ENCODE measurements at regions not wholly inside any gene's neighbourhood (a gene's known extent, or its start where the extent isn't known, plus 50 kb on each side); places are given as distances from the start of the nearest gene placed in this dataset.

DNA sequence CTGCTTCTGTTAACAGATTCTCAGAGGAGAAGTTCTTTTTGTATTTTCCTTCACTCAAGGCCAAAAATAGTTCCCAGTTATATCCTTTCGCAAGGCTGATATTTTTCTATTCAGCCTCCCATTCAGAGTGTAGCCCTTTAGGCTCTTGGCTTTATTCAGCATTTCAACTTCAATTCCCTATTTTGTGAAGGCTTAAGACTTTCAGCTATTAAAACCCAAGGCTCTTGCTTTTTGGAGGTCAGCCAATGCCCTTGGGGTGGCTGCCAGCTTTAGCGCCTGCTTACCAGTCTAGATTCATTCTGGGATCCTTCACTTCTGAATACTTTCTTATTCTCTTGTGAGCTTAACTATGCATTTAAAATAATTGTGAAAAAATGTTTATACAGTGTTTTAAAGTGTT, 57.3 kb upstream of the ADGRA3 start:
- TF ChIP-seq, protein P1, sequence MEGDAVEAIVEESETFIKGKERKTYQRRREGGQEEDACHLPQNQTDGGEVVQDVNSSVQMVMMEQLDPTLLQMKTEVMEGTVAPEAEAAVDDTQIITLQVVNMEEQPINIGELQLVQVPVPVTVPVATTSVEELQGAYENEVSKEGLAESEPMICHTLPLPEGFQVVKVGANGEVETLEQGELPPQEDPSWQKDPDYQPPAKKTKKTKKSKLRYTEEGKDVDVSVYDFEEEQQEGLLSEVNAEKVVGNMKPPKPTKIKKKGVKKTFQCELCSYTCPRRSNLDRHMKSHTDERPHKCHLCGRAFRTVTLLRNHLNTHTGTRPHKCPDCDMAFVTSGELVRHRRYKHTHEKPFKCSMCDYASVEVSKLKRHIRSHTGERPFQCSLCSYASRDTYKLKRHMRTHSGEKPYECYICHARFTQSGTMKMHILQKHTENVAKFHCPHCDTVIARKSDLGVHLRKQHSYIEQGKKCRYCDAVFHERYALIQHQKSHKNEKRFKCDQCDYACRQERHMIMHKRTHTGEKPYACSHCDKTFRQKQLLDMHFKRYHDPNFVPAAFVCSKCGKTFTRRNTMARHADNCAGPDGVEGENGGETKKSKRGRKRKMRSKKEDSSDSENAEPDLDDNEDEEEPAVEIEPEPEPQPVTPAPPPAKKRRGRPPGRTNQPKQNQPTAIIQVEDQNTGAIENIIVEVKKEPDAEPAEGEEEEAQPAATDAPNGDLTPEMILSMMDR (conservative IDR thresholded peaks at IDR 0.05 in 1 of 2, IDR thresholded peaks at IDR 0.05 in 1 of 2; ENCODE audit: low read depth in 1 of 2, low read length in 2 of 2): no peak
- TF ChIP-seq EZH2 (IDR thresholded peaks at IDR 0.05; ENCODE audit: low read length, missing control alignments): no peak

Measured in fibroblast of lung (primary cell).